MM.1S (cell line): ENCODE measurements at regions not wholly inside any gene's neighbourhood (a gene's known extent, or its start where the extent isn't known, plus 50 kb on each side); places are given as distances from the start of the nearest gene placed in this dataset.
"Not testable (repeated sequence)": the region's sequence is repeated elsewhere in the genome, so short reads cannot be mapped to it uniquely, and the experiment has no call there.

Source experiments
- DNase-seq: peaks from one replicate; pipeline ENCODE4 v3.0.0-alpha.2; 2015
- H2AFZ ChIP-seq: fragments of 300-600 bp; sonication (generic); 2 replicates; pipeline ENCODE4 v1.6.0; 2016; ENCODE audit warnings: antibody characterized with exemption, low read length
- H3F3A ChIP-seq: fragments of 300-600 bp; sonication (generic); 2 replicates; pipeline ENCODE4 v1.6.1; 2016; ENCODE audit warnings: mild to moderate bottlenecking, antibody characterized with exemption, low read length, moderate library complexity, mixed read lengths; ENCODE audit not compliant: insufficient read depth
- H3K27ac ChIP-seq: fragments of 300-600 bp; sonication (generic); 2 replicates; pipeline ENCODE4 v1.5.1; 2016; ENCODE audit warnings: mild to moderate bottlenecking, low read length
- H3K27me3 ChIP-seq: fragments of 300-600 bp; sonication (generic); replicated peaks from 2 replicates; pipeline ENCODE4 v1.6.0; 2016; ENCODE audit warnings: low read length; ENCODE audit not compliant: insufficient read depth
- H3K36me3 ChIP-seq: fragments of 300-600 bp; sonication (generic); replicated peaks from 2 replicates; pipeline ENCODE4 v1.6.1; 2016; ENCODE audit warnings: mild to moderate bottlenecking, low read length, mixed read lengths; ENCODE audit not compliant: insufficient read depth
- H3K4me1 ChIP-seq: fragments of 300-600 bp; sonication (generic); 2 replicates; pipeline ENCODE4 v1.6.1; 2016; ENCODE audit warnings: low read length, mixed read lengths
- H3K4me2 ChIP-seq: fragments of 300-600 bp; sonication (generic); 2 replicates; pipeline ENCODE4 v1.6.0; 2016; ENCODE audit warnings: low read depth, low read length
- H3K4me3 ChIP-seq: fragments of 300-600 bp; sonication (generic); 2 replicates; pipeline ENCODE4 v1.5.1; 2016; ENCODE audit warnings: low read length, mixed read lengths
- H3K79me2 ChIP-seq: fragments of 300-600 bp; sonication (generic); 2 replicates; pipeline ENCODE4 v1.6.1; 2016; ENCODE audit warnings: mixed run types, low read length, mixed read lengths
- H3K9ac ChIP-seq: fragments of 300-600 bp; sonication (generic); 2 replicates; pipeline ENCODE4 v1.6.1; 2016; ENCODE audit warnings: low read length, mixed read lengths
- H3K9me2 ChIP-seq: fragments of 300-600 bp; sonication (generic); replicated peaks from 2 replicates; pipeline ENCODE4 v1.6.1; 2016; ENCODE audit warnings: mild to moderate bottlenecking, low read length, mixed read lengths; ENCODE audit not compliant: insufficient read depth
- H3K9me3 ChIP-seq: fragments of 300-600 bp; sonication (generic); replicated peaks from 2 replicates; pipeline ENCODE4 v1.6.1; 2016; ENCODE audit warnings: mild to moderate bottlenecking, low read length, mixed read lengths; ENCODE audit not compliant: insufficient read depth
- H4K20me1 ChIP-seq: fragments of 300-600 bp; sonication (generic); 2 replicates; pipeline ENCODE4 v1.6.1; 2016; ENCODE audit warnings: mild to moderate bottlenecking, low read length, moderate library complexity, mixed read lengths; ENCODE audit not compliant: insufficient read depth
- CTCF ChIP-seq: fragments of 300-600 bp; sonication (generic); IDR thresholded peaks from 2 replicates; pipeline ENCODE4 v1.5.1; 2016; ENCODE audit warnings: antibody characterized with exemption, low read length, mixed read lengths
- EZH2 ChIP-seq: fragments of 300-600 bp; sonication (generic); optimal IDR thresholded peaks from 2 replicates; pipeline ENCODE3; 2017; ENCODE audit warnings: low read depth, mild to moderate bottlenecking, antibody characterized with exemption, low read length, mixed read lengths
- EZH2phosphoT487 ChIP-seq: fragments of 300-600 bp; sonication (generic); IDR thresholded peaks from 2 replicates; pipeline ENCODE4 v1.6.1; 2018; ENCODE audit warnings: antibody characterized with exemption, low read length

- Histone ChIP-seq H3K4me3 (no peak overlapping the region), H3K27ac (no peak overlapping the region), H4K20me1 (no peaks in the 10 kb centered on the region), H3K36me3 (no peaks in the 10 kb centered on the region), H3F3A (no peaks in the 10 kb centered on the region), H3K27me3 (no peaks in the 10 kb centered on the region; the same call in 1 of the 2 replicates), H3K9me3 (no peaks in the 10 kb centered on the region; the same call in 1 of the 2 replicates), H3K4me1 (peaks cover 16% of the 10 kb centered on the region; the same call in 1 of the 2 replicates), H3K4me2 (no peak overlapping the region), H2AFZ (no peak overlapping the region), H3K9ac (no peak overlapping the region), H3K79me2 (no peaks in the 10 kb centered on the region), H3K9me2 (no peaks in the 10 kb centered on the region)
- no peak for TF ChIP-seq EZH2
- no peak for TF ChIP-seq CTCF
- TF ChIP-seq EZH2phosphoT487, result no peak
- DNase-seq, result no peak
Observed at GRCh38 chr19:23542562-23542961, 144.4 kb downstream of the ZNF675 start.

- no peak overlapping the region for H3K9ac ChIP-seq
Observed at GRCh38 chr19:23541991-23542390, 145.0 kb downstream of the ZNF675 start.

GRCh38 chr19:23540180-23540579 is 144.9 kb upstream of the ZNF91 start:
- H2AFZ ChIP-seq, H3K4me3 ChIP-seq, H3K27me3 ChIP-seq, H3K9ac ChIP-seq, H3K9me2 ChIP-seq, H3K9me3 ChIP-seq, H3K79me2 ChIP-seq, H3F3A ChIP-seq, H4K20me1 ChIP-seq, H3K36me3 ChIP-seq: not testable (repeated sequence)
- H3K27ac ChIP-seq, result peak overlapping the region; percentile 42; the same call in 1 of the 2 replicates
- H3K4me2 ChIP-seq, result peak overlapping the region; percentile 13; the same call in 1 of the 2 replicates
- H3K4me1 ChIP-seq, result peaks cover 16% of the 10 kb centered on the region; the same call in 1 of the 2 replicates
- peak; percentile 59 for DNase-seq

More at GRCh38 chr19:23541991-23542390, 145.0 kb downstream of the ZNF675 start:
- Histone ChIP-seq H3K79me2 (no peaks in the 10 kb centered on the region), H3K4me3 (no peak overlapping the region), H3K27ac (no peak overlapping the region), H3K27me3 (no peaks in the 10 kb centered on the region; the same call in 1 of the 2 replicates), H3F3A (no peaks in the 10 kb centered on the region), H3K4me2 (no peak overlapping the region), H3K9me3 (no peaks in the 10 kb centered on the region; the same call in 1 of the 2 replicates), H3K4me1 (peaks cover 16% of the 10 kb centered on the region; the same call in 1 of the 2 replicates), H3K9me2 (no peaks in the 10 kb centered on the region), H2AFZ (no peak overlapping the region), H3K36me3 (no peaks in the 10 kb centered on the region), H4K20me1 (no peaks in the 10 kb centered on the region)
- TF ChIP-seq EZH2phosphoT487 (no peak), EZH2 (no peak), CTCF (no peak)
- DNase-seq, result no peak

GRCh38 chr19:23539499-23539898 is 144.2 kb upstream of the ZNF91 start:
- no peak overlapping the region for H3K9ac ChIP-seq

GRCh38 chr19:23537136-23537535 is 141.9 kb upstream of the ZNF91 start:
- not testable (repeated sequence) for DNase-seq, H2AFZ ChIP-seq, H3K79me2 ChIP-seq, H3K4me3 ChIP-seq, H3K9me3 ChIP-seq, H3K9me2 ChIP-seq, H3K4me2 ChIP-seq, H3K36me3 ChIP-seq, H3K27ac ChIP-seq, H3F3A ChIP-seq, H4K20me1 ChIP-seq, H3K9ac ChIP-seq, H3K27me3 ChIP-seq
- H3K4me1 ChIP-seq, result peaks cover 16% of the 10 kb centered on the region; the same call in 1 of the 2 replicates

More at GRCh38 chr19:23539499-23539898, 144.2 kb upstream of the ZNF91 start:
- Histone ChIP-seq H3K27me3 (no peaks in the 10 kb centered on the region; the same call in 1 of the 2 replicates), H3F3A (no peaks in the 10 kb centered on the region), H3K4me1 (peaks cover 16% of the 10 kb centered on the region; the same call in 1 of the 2 replicates), H2AFZ (no peak overlapping the region), H3K9me2 (no peaks in the 10 kb centered on the region), H3K79me2 (no peaks in the 10 kb centered on the region), H3K27ac (no peak overlapping the region), H3K9me3 (no peaks in the 10 kb centered on the region; the same call in 1 of the 2 replicates), H3K4me2 (no peak overlapping the region), H3K4me3 (no peak overlapping the region), H4K20me1 (no peaks in the 10 kb centered on the region), H3K36me3 (no peaks in the 10 kb centered on the region)
- TF ChIP-seq CTCF (no peak), EZH2phosphoT487 (no peak), EZH2 (no peak)
- DNase-seq, result no peak
